Calu3 (cell line): ENCODE measurements at regions not wholly inside any gene's neighbourhood (a gene's known extent, or its start where the extent isn't known, plus 50 kb on each side); places are given as distances from the start of the nearest gene placed in this dataset.

Experiments used
- BruUV-seq: library from RNA; stranded (reverse); fragments of 400-500 nt; replicated peaks from 2 replicates; lab custom pipeline; 2021; lab: Mats Ljungman, UMichigan
- CTCF ChIA-PET: fragments of 300-600 bp; sonication (Branson Sonifier 250); formaldehyde crosslinking; loops from one replicate; lab custom pipeline; 2022; ENCODE audit warnings: antibody characterized with exemption; lab: Charles Lee
- DNase-seq: peaks from one replicate; pipeline ENCODE4 v3.0.0; 2022
- H3K27ac Mint-ChIP-seq: one replicate; pipeline ENCODE4 v1.8.0; 2022; ENCODE audit warnings: mixed read lengths; ENCODE audit not compliant: unreplicated experiment
- H3K27me3 Mint-ChIP-seq: one replicate; pipeline ENCODE4 v1.8.0; 2022; ENCODE audit warnings: mixed read lengths; ENCODE audit not compliant: unreplicated experiment
- H3K36me3 Mint-ChIP-seq: one replicate; pipeline ENCODE4 v1.8.0; 2022; ENCODE audit warnings: mild to moderate bottlenecking, moderate library complexity, mixed read lengths; ENCODE audit not compliant: insufficient read depth, unreplicated experiment
- H3K4me1 Mint-ChIP-seq: one replicate; pipeline ENCODE4 v1.8.0; 2022; ENCODE audit warnings: mild to moderate bottlenecking, low read depth, mixed read lengths; ENCODE audit not compliant: unreplicated experiment
- H3K4me3 Mint-ChIP-seq: one replicate; pipeline ENCODE4 v1.8.0; 2022; ENCODE audit warnings: mild to moderate bottlenecking, low read depth, moderate library complexity, mixed read lengths; ENCODE audit not compliant: unreplicated experiment
- H3K9me3 Mint-ChIP-seq: one replicate; pipeline ENCODE4 v1.8.0; 2022; ENCODE audit warnings: low read depth, mixed read lengths; ENCODE audit not compliant: unreplicated experiment
- CTCF ChIP-seq: fragments of 200-600 bp; IDR thresholded peaks from one replicate; pipeline ENCODE4 v1.8.0; 2022; ENCODE audit warnings: antibody characterized with exemption; ENCODE audit not compliant: unreplicated experiment
- intact Hi-C: fragments of 100-400 bp; cut with micrococcal nuclease; formaldehyde crosslinking; loops from one replicate; pipeline ENCODE4 v1.10.0; 2022; ENCODE audit not compliant: unreplicated experiment

- Mint-ChIP-seq H3K36me3 (no peaks in the 10 kb centered on the region), H3K4me1 (no peaks in the 10 kb centered on the region), H3K27me3 (no peaks in the 10 kb centered on the region), H3K27ac (no peak overlapping the region), H3K9me3 (peaks cover 2% of the 10 kb centered on the region), H3K4me3 (no peak overlapping the region)
- no peak for TF ChIP-seq CTCF
- no TSS peak for BruUV-seq
- DNase-seq: no peak
- CTCF ChIA-PET: no interaction called here
- intact Hi-C loops: no loop called here
These were observed 334.9 kb upstream of the MON1B start for GRCh38 chr16:76856112-76856511.

GRCh38 chr16:76857402-76857801, 333.6 kb upstream of the MON1B start:
- DNase-seq: no peak
- Mint-ChIP-seq H3K4me3 (no peak overlapping the region), H3K9me3 (peaks cover 2% of the 10 kb centered on the region), H3K27ac (no peak overlapping the region), H3K4me1 (no peaks in the 10 kb centered on the region), H3K27me3 (no peaks in the 10 kb centered on the region), H3K36me3 (no peaks in the 10 kb centered on the region)
- TF ChIP-seq CTCF: no peak
- intact Hi-C loops: no loop called here
- no TSS peak for BruUV-seq
- CTCF ChIA-PET: no interaction called here

- TF ChIP-seq CTCF: no peak
- H3K9me3 Mint-ChIP-seq: peaks cover 2% of the 10 kb centered on the region
- H3K4me3 Mint-ChIP-seq: no peak overlapping the region
- no peaks in the 10 kb centered on the region for H3K27me3 Mint-ChIP-seq
- DNase-seq: no peak
- no TSS peak for BruUV-seq
- CTCF ChIA-PET: interaction anchor here (0.7 kb wide), 1 partner anchor 723 kb away, joined by 4 read pairs; no protein-coding TSS in a partner anchor
- no peaks in the 10 kb centered on the region for H3K36me3 Mint-ChIP-seq
- H3K4me1 Mint-ChIP-seq: no peaks in the 10 kb centered on the region
- H3K27ac Mint-ChIP-seq: no peak overlapping the region
- intact Hi-C loops: no loop called here
These were observed 328.1 kb upstream of the MON1B start for GRCh38 chr16:76862901-76863300.

- Mint-ChIP-seq H3K36me3 (no peaks in the 10 kb centered on the region), H3K4me3 (no peak overlapping the region), H3K9me3 (no peaks in the 10 kb centered on the region), H3K4me1 (no peaks in the 10 kb centered on the region), H3K27me3 (no peaks in the 10 kb centered on the region), H3K27ac (no peak overlapping the region)
- BruUV-seq: no TSS peak
- DNase-seq: no peak
- intact Hi-C loops: no loop called here
- no peak for TF ChIP-seq CTCF
- CTCF ChIA-PET: interaction anchor here (0.6 kb wide), 1 partner anchor 125 kb away, joined by 3 read pairs; no protein-coding TSS in a partner anchor
These were observed 324.0 kb upstream of the MON1B start for GRCh38 chr16:76866994-76867393.
